ENCODE measurements at regions not wholly inside any gene's neighbourhood (a gene's known extent, or its start where the extent isn't known, plus 50 kb on each side); places are given as distances from the start of the nearest gene placed in this dataset.

GRCh38 chr4:141815646-141816045 is 179.3 kb downstream of the IL15 start:
- no peak overlapping the region for H3K27ac ChIP-seq
- TF ChIP-seq ZFX (IDR thresholded peaks at IDR 0.05; ENCODE audit: borderline replicate concordance) (no peak), CTCF (IDR thresholded peaks at IDR 0.05) (no peak)

- no peak overlapping the region for H3K27ac ChIP-seq
- TF ChIP-seq CTCF (IDR thresholded peaks at IDR 0.05) (no peak), ZFX (IDR thresholded peaks at IDR 0.05; ENCODE audit: borderline replicate concordance) (no peak)
These were observed 189.9 kb downstream of the IL15 start for GRCh38 chr4:141826260-141826659.

- H3K27ac ChIP-seq, result no peak overlapping the region
These were observed 196.8 kb downstream of the IL15 start for GRCh38 chr4:141833209-141833608.

GRCh38 chr4:141840299-141840986 is 204.1 kb downstream of the IL15 start:
- H3K27ac ChIP-seq, result no peak overlapping the region
- TF ChIP-seq ZFX (IDR thresholded peaks at IDR 0.05; ENCODE audit: borderline replicate concordance) (no peak), CTCF (IDR thresholded peaks at IDR 0.05) (no peak)

More at GRCh38 chr4:141833209-141833608, 196.8 kb downstream of the IL15 start:
- no peak for TF ChIP-seq ZFX (IDR thresholded peaks at IDR 0.05; ENCODE audit: borderline replicate concordance)

- TF ChIP-seq ZFX (IDR thresholded peaks at IDR 0.05; ENCODE audit: borderline replicate concordance), result no peak
- no peak for TF ChIP-seq CTCF (IDR thresholded peaks at IDR 0.05)
- H3K27ac ChIP-seq, result no peak overlapping the region
These were observed 206.8 kb downstream of the IL15 start for GRCh38 chr4:141843136-141843535.

- no peak for TF ChIP-seq ZFX (IDR thresholded peaks at IDR 0.05; ENCODE audit: borderline replicate concordance)
- no peak for TF ChIP-seq CTCF (IDR thresholded peaks at IDR 0.05)
- no peak overlapping the region for H3K27ac ChIP-seq
These were observed 209.5 kb downstream of the IL15 start for GRCh38 chr4:141845901-141846300.

GRCh38 chr4:141849367-141849766 is 213.0 kb downstream of the IL15 start:
- no peak for TF ChIP-seq ZFX (IDR thresholded peaks at IDR 0.05; ENCODE audit: borderline replicate concordance)
- TF ChIP-seq CTCF (IDR thresholded peaks at IDR 0.05), result no peak
- H3K27ac ChIP-seq, result no peak overlapping the region

GRCh38 chr4:141849778-141850177 is 213.4 kb downstream of the IL15 start:
- no peak overlapping the region for H3K27ac ChIP-seq
- TF ChIP-seq CTCF (IDR thresholded peaks at IDR 0.05) (no peak), ZFX (IDR thresholded peaks at IDR 0.05; ENCODE audit: borderline replicate concordance) (no peak)

All from 22Rv1 (cell line).